ENCODE measurements at regions not wholly inside any gene's neighbourhood (a gene's known extent, or its start where the extent isn't known, plus 50 kb on each side); places are given as distances from the start of the nearest gene placed in this dataset.

DNA sequence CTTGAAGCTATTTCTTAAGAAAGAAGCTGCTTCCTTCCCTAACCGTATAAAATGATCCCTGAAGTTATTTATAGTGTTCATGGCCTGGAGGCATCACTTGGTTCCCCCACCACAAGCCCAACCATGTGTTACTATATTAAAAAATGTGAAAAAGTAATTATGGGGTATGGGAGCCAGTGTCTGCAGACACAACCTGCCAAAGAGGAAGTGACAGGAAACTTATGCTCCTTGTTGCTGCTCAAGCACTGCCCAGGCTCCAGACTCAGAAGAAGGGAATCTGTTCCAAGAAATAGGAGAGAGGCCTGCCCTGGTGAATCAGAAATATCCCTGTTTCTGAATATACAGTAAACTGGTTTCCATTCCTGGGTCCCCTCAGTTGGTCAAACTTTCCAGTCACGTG is 217.2 kb upstream of the BMP4 start:
- TF ChIP-seq CTCF (IDR thresholded peaks at IDR 0.05) (no peak), POLR2A (IDR thresholded peaks at IDR 0.05) (no peak)
